HUES6 (cell line): ENCODE measurements at regions not wholly inside any gene's neighbourhood (a gene's known extent, or its start where the extent isn't known, plus 50 kb on each side); places are given as distances from the start of the nearest gene placed in this dataset.
"Not testable (repeated sequence)": the region's sequence is repeated elsewhere in the genome, so short reads cannot be mapped to it uniquely, and the experiment has no call there.

Experiments
- H3K27ac ChIP-seq: 2 replicates; pipeline ENCODE4 v1.7.0; 2013; ENCODE audit warnings: low read depth, mild to moderate bottlenecking, low read length, inconsistent platforms
- H3K27me3 ChIP-seq: 2 replicates; pipeline ENCODE4 v1.6.1; 2013; ENCODE audit warnings: low read length; ENCODE audit not compliant: control insufficient read depth, insufficient read depth
- H3K36me3 ChIP-seq: 2 replicates; pipeline ENCODE4 v1.6.1; 2013; ENCODE audit warnings: low read length; ENCODE audit not compliant: control insufficient read depth, insufficient read depth
- H3K4me1 ChIP-seq: 2 replicates; pipeline ENCODE4 v1.6.1; 2013; ENCODE audit warnings: low read length; ENCODE audit not compliant: control insufficient read depth, insufficient read depth
- H3K4me3 ChIP-seq: 2 replicates; pipeline ENCODE4 v1.5.1; 2013; ENCODE audit warnings: low read depth, low read length
- H3K9ac ChIP-seq: one replicate; pipeline ENCODE4 v1.6.1; 2013; ENCODE audit warnings: mild to moderate bottlenecking, low read length
- H3K9me3 ChIP-seq: 2 replicates; pipeline ENCODE4 v1.6.1; 2013; ENCODE audit warnings: low read depth, low read length; ENCODE audit not compliant: control insufficient read depth, insufficient read depth

GRCh38 chr5:90056911-90057705 lies 352.4 kb downstream of the CETN3 start:
- Histone ChIP-seq H3K4me1 (peaks cover 20% of the 10 kb centered on the region), H3K27me3 (no peaks in the 10 kb centered on the region)

GRCh38 chr5:90055831-90056328 lies 353.7 kb downstream of the CETN3 start:
- H3K9me3 ChIP-seq = no peaks in the 10 kb centered on the region
- peaks cover 20% of the 10 kb centered on the region for H3K4me1 ChIP-seq
- no peak overlapping the region for H3K4me3 ChIP-seq
- H3K9ac ChIP-seq = peak overlapping the region; percentile 50
- H3K36me3 ChIP-seq = no peaks in the 10 kb centered on the region
- H3K27me3 ChIP-seq = no peaks in the 10 kb centered on the region
- peak overlapping the region; percentile 0; the same call in 1 of the 2 replicates for H3K27ac ChIP-seq

More at GRCh38 chr5:90056911-90057705, 352.4 kb downstream of the CETN3 start:
- H3K9me3 ChIP-seq = no peaks in the 10 kb centered on the region
- peak overlapping the region; percentile 70; the same call in 1 of the 2 replicates for H3K27ac ChIP-seq
- no peak overlapping the region for H3K4me3 ChIP-seq
- H3K36me3 ChIP-seq = no peaks in the 10 kb centered on the region
- H3K9ac ChIP-seq = no peak overlapping the region

DNA sequence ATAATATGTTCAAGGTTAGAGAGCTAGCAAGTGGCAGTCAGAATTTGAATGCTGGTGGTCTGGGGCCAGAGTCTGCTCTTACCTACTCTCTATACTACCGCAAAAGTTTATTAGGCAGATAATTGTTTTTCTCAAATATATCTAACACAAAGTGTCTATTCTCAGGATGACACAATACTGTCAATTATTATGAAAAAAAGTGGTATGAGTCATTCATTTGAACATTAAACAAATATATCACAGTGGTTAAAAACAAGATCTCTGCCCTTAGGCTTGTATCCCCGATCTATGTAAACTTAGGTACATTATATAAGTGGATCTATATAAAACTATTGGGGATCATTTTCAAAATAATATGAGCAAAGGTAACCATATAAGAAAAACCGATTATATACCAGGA lies 354.9 kb downstream of the CETN3 start:
- Histone ChIP-seq H3K27ac (no peak overlapping the region), H3K9ac (no peak overlapping the region), H3K4me1 (peaks cover 20% of the 10 kb centered on the region), H3K27me3 (no peaks in the 10 kb centered on the region), H3K9me3 (no peaks in the 10 kb centered on the region), H3K36me3 (no peaks in the 10 kb centered on the region), H3K4me3 (no peak overlapping the region)

GRCh38 chr5:90051756-90052155 lies 357.8 kb downstream of the CETN3 start:
- Histone ChIP-seq H3K9me3 (no peaks in the 10 kb centered on the region), H3K4me1 (peaks cover 12% of the 10 kb centered on the region), H3K27ac (no peak overlapping the region), H3K9ac (no peak overlapping the region), H3K27me3 (no peaks in the 10 kb centered on the region), H3K36me3 (no peaks in the 10 kb centered on the region), H3K4me3 (no peak overlapping the region)

DNA sequence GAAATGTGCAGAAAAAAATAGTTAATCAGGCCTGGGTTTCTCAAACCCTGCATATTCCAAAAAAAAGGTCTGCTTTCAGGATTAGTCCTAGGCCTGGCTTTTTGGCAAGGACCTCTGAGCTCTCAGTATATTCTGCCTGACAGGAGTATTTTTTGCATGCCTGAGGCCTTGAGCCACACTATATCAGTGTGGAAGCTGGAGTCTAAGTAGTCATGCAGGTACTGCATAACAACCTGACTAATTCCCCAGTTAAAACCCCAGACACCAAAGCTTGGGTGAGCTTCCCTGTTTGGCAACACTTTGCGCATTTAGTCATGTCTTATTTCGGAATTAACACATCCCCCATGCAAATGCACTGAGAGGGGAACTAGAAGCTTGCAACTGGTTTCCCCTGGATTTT lies 359.5 kb downstream of the CETN3 start:
- H3K4me3 ChIP-seq = no peak overlapping the region
- peaks cover 15% of the 10 kb centered on the region for H3K9me3 ChIP-seq
- H3K36me3 ChIP-seq = no peaks in the 10 kb centered on the region
- no peaks in the 10 kb centered on the region for H3K27me3 ChIP-seq
- 0 out of 2 replicates have a peak overlapping the region, but pooled peaks have one; percentile 50 for H3K27ac ChIP-seq
- no peaks in the 10 kb centered on the region for H3K4me1 ChIP-seq
- no peak overlapping the region for H3K9ac ChIP-seq

- peaks cover 20% of the 10 kb centered on the region for H3K9me3 ChIP-seq
- no peak overlapping the region for H3K4me3 ChIP-seq
- H3K9ac ChIP-seq = no peak overlapping the region
- H3K27me3 ChIP-seq = no peaks in the 10 kb centered on the region
- H3K4me1 ChIP-seq = no peaks in the 10 kb centered on the region
- no peaks in the 10 kb centered on the region for H3K36me3 ChIP-seq
- H3K27ac ChIP-seq = no peak overlapping the region
These were observed 362.4 kb downstream of the CETN3 start for GRCh38 chr5:90047113-90047512.

DNA sequence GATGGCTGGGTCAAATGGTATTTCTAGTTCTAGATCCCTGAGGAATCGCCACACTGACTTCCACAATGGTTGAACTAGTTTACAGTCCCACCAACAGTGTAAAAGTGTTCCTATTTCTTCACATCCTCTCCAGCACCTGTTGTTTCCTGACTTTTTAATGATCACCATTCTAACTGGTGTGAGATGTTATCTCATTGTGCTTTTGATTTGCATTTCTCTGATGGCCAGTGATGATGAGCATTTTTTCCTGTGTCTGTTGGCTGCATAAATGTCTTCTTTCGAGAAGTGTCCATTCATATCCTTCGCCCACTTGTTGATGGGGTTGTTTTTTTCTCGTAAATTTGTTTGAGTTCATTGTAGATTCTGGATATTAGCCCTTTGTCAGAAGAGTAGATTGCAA lies 369.5 kb downstream of the CETN3 start:
- H3K27ac ChIP-seq, H3K27me3 ChIP-seq, H3K4me1 ChIP-seq, H3K9ac ChIP-seq, H3K4me3 ChIP-seq, H3K9me3 ChIP-seq, H3K36me3 ChIP-seq: not testable (repeated sequence)

GRCh38 chr5:90037646-90038045 lies 371.9 kb downstream of the CETN3 start:
- no peaks in the 10 kb centered on the region for H3K4me1 ChIP-seq

GRCh38 chr5:90022711-90023053 lies 386.9 kb downstream of the CETN3 start:
- H3K9ac ChIP-seq = no peak overlapping the region
- no peak overlapping the region for H3K4me3 ChIP-seq
- no peaks in the 10 kb centered on the region for H3K9me3 ChIP-seq
- no peaks in the 10 kb centered on the region for H3K27me3 ChIP-seq
- no peak overlapping the region for H3K27ac ChIP-seq
- peaks cover 4% of the 10 kb centered on the region; the same call in 1 of the 2 replicates for H3K4me1 ChIP-seq
- no peaks in the 10 kb centered on the region for H3K36me3 ChIP-seq

More at GRCh38 chr5:90037646-90038045, 371.9 kb downstream of the CETN3 start:
- Histone ChIP-seq H3K36me3 (no peaks in the 10 kb centered on the region), H3K27ac (no peak overlapping the region), H3K4me3 (no peak overlapping the region), H3K9me3 (no peaks in the 10 kb centered on the region), H3K9ac (no peak overlapping the region), H3K27me3 (no peaks in the 10 kb centered on the region)

GRCh38 chr5:90022002-90022710 lies 387.4 kb downstream of the CETN3 start:
- no peaks in the 10 kb centered on the region for H3K27me3 ChIP-seq
- H3K9me3 ChIP-seq = no peaks in the 10 kb centered on the region
- H3K36me3 ChIP-seq = no peaks in the 10 kb centered on the region
- H3K4me1 ChIP-seq = peaks cover 8% of the 10 kb centered on the region; the same call in 1 of the 2 replicates
- no peak overlapping the region for H3K9ac ChIP-seq
- H3K4me3 ChIP-seq = no peak overlapping the region
- no peak overlapping the region; the same call in 1 of the 2 replicates for H3K27ac ChIP-seq
